HG02840 (cell line): ENCODE measurements at regions not wholly inside any gene's neighbourhood (a gene's known extent, or its start where the extent isn't known, plus 50 kb on each side); places are given as distances from the start of the nearest gene placed in this dataset.
"Not testable (repeated sequence)": the region's sequence is repeated elsewhere in the genome, so short reads cannot be mapped to it uniquely, and the experiment has no call there.

Source experiments
- ATAC-seq: cut with Tn5 transposase; IDR thresholded peaks from one replicate; pipeline ENCODE4 v1.9.1; 2021; ENCODE audit warnings: mild to moderate bottlenecking, moderate library complexity, moderate number of reproducible peaks; ENCODE audit not compliant: unreplicated experiment, low FRiP score

DNA sequence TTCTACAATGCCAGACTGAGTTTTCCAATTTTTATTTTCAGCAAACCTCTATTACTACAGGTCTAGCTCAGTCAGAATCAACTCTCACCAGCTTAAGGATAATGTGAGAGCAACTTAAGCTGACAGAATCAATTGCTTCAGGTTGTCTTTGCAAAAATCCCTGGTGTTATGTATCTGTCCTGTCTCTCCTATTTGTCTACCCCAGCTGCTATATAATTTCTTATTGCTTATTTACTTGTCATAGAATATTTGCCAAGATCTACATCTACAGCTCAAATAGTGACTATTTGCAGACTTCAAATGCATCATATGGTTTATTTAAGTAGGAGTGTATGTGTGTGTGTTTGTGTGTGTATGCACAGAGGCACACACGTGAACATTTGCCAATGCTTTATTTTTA, 54.1 kb downstream of the FOXG1 start:
- no peak for ATAC-seq

DNA sequence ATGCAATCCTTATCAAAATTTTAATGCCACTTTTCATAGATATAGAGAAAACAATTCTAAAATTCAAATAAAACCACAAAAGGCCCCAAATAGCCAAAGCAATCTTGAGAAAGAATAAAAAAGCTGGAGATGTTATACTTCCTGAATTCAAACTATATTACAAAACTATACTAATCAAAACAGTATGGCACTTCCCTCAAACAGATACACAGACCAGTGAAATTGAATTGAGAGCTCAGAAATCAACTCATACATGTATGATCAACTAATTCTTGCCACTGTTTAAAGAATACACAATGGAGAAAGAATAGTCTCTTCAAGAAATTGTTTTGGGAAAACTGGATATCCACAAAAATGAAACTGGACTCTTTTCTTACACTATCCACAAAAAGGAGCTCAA, 55.4 kb downstream of the FOXG1 start:
- ATAC-seq: no peak

DNA sequence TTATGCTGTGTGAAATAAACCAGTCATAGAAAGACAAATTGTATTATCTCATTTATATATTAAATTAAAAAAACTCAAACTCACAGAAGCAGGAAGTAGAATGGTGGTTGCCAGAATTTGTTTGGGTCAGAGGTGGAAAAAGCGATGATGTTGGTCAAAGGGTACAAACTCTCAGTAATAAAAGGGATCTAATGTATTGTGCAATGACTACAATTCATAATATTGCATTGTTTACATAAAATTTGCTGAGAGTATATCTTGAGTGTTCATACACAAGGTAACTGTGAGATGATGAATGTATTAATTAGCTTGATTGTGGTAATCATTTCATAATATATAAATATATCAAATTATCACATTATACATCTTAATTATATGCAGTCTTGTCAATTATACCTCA, 56.7 kb downstream of the FOXG1 start:
- no peak for ATAC-seq

- no peak for ATAC-seq
Measured at GRCh38 chr14:28830115-28830534, 63.5 kb downstream of the FOXG1 start.

DNA sequence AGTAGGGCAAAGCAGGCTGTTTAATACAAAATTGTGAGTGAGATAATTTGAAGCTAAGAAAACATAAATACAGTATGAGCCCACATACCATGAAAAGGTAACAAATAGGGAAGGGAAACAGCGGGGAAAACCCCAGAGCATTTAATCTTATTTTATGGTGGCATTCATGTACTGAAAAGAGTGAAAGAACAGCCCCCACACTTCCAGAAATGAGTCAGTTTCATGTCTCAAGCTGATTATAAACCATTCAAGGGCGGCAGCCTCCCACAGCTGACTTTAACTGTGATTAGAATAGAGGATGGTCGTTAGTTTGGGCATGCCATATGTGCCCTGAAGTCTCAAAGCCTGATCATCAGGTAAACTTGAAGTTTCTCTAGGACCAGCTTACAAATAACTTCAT, 64.5 kb downstream of the FOXG1 start:
- peak; percentile 99 for ATAC-seq

GRCh38 chr14:28842569-28842968, 76.0 kb downstream of the FOXG1 start:
- ATAC-seq: not testable (repeated sequence)

GRCh38 chr14:28867571-28867970, 101.0 kb downstream of the FOXG1 start:
- ATAC-seq: no peak

- no peak for ATAC-seq
Measured at GRCh38 chr14:28870033-28870564, 103.5 kb downstream of the FOXG1 start.

DNA sequence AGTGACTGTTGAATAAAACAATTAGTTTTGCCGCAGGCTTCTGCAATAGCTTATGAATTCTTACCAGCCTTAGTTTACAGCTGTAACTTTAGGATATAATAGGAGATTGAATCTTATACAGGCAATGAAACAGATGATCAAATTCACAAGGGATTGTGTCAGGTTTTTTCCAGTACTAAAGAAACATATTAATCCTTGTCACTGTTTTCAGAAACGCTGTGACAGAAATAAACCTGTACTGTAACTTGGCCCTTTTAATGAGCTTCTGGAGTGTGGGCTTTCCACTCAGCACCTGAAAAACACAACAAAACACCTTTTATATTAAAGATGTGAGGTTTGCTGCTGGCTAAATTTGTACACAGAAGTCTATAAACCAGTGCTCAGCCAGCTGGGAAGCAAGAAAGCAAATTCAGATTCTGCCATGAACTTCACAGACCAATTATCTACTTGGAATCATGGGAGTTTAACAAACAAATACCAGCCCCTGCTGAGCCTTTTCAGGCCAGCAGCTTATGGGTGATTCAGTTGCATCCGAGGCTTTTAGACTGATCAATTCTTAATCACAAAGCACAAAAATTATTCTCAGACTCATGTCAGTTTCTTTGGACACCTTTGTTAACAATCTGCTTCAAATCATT, 109.5 kb downstream of the FOXG1 start:
- no peak for ATAC-seq

GRCh38 chr14:28876572-28876945, 110.0 kb downstream of the FOXG1 start:
- ATAC-seq: no peak

DNA sequence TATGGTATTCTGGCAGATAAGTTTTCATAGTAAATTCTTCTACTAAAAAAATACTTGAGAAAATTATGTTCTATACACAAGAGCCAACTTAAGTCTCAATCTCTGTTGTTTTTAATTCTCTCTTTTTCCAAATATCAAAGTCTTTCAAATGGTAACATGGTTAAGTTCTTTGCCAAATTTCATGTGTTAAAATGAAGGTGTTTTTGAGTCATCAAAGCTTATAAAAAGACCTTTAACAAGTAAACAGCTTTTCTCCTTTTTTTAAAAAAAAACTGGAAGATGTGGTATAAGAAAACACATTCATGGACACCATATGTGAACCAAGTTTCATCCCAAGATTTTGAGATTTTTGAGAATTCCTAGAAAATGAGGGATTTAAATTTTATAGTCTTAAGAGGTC, 111.3 kb downstream of the FOXG1 start:
- no peak for ATAC-seq

- no peak for ATAC-seq
Measured at GRCh38 chr14:28879573-28879996, 113.0 kb downstream of the FOXG1 start.

- no peak for ATAC-seq
Measured at GRCh38 chr14:28886940-28887339, 120.4 kb downstream of the FOXG1 start.

DNA sequence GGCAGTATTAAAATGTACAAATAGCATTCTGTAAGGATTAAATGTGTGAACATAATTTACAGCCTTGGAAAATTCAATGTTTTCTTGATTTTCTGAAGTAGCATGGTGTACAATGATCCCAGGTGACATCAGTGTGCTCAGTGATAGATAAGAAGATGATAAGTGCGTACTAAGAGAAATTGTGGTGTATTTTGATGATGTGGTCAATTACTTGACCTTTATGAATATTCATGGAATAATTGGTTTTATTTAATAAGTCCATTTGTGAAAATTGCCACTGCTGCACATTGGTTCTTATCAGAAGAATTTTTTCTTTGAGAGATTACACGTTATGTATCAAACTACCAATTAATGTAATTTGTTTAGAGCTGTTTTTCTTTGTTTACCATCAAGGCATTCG, 128.8 kb downstream of the FOXG1 start:
- no peak for ATAC-seq

GRCh38 chr14:28896337-28896736, 129.8 kb downstream of the FOXG1 start:
- ATAC-seq: no peak

DNA sequence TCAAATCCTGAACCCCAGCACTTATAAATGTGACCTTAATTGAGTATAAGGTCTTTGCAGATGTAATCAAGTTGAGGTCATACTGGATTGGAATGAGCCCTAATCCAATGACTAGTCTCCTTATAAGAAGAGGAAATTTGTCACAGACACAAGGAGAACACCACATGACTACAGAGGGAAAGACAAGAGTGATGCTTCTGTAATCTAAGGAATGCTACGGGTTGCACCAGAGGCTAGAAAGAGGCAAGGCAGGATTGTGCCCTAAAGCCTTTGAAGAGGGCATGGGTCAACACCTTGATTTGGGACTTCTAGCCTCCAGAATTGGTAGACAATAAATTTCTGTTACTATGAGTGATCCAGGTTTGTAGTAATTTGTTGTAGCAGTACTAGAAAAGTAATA, 135.0 kb downstream of the FOXG1 start:
- no peak for ATAC-seq

DNA sequence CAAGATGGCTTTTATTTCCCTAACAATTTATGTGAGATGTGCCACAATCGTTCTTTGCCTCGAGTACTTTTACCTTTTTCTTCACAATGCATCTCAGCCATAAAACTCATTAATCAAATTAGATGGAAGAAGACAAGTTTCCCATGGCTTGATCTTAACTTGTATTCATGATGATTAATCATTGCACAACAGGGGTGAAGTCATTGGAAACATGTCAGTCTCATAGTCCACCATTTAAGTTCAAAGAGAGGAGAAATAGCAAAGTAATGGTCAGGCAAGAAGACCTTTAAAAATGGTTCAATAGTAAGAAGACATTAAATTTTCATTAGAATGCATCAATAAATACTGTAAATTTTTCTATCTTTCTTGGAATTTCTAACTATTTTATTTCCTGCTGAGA, 136.3 kb downstream of the FOXG1 start:
- ATAC-seq: no peak

- ATAC-seq: no peak
Measured at GRCh38 chr14:28911521-28911920, 144.9 kb downstream of the FOXG1 start.

DNA sequence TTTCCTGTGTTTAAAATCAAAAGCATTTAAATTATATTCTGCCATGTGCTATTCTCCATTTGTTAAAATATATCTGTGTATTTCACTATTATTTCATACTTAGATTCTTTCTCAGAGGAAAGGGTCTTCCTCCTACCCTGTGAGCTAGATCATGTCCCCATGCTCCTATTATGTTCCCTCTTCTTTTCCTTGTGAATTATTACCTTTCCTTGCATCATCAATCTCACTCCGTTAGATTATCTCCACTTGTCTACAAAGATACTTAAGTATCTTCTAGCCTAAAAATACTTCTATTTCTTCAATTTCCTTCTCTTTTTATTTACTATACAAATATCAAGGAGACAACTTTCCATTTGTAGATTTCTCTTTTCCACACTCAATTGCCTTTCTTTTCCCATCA, 146.5 kb downstream of the FOXG1 start:
- ATAC-seq: no peak

DNA sequence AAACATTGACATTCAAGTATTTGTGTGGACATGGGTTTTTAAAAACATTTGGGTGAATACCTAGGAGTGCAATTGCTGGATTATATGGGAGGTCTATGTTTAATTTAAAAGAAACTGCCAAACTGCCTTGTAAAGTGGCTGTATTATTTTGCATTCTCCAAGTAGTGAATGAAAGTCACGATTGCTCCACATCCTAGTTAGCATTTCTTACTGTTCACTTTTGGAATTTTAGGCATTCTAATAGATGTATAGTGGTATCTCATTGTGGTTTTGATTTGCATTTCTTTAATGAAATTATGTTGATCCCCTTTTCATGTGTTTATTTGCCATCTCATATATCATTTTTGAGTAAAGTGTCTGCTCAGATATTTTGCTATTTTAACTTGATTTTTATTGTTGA, 159.5 kb downstream of the FOXG1 start:
- no peak for ATAC-seq

DNA sequence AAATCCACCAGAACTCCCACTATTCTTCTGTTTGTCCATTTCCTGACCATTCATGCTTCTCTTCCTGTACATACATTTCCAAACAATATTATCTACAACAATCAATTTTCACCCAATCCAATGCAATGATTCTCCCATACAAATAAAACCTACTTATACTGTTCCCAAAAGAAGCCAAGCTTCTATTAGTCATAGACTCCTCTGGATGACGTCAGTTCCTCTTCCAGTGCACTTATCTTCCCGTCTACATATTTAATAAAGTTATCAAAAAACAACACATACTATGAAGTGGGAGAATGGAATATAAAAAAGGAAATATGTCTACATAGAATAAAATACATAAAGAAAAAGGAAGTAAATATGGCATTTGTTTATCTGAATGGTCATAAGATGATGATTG, 165.4 kb downstream of the FOXG1 start:
- ATAC-seq: no peak

GRCh38 chr14:28936601-28937000, 170.0 kb downstream of the FOXG1 start:
- no peak for ATAC-seq

DNA sequence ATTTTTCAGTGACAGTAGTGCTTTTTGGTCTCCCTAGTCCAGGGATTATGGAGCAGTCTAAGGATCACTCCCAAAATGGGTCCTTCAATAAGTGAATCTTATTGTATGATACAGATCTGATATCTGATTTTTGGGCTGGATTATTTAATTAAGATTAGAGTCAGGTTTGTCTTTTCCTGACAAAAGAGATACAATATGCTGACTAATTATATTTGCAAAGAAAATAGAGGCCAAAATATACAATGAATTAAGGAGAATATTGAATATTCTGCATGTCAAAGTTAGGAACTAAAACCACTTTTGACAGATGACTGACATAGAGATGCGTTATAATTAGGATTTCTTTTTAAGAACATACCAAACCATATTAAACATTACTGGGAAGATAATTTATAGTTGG, 175.2 kb downstream of the FOXG1 start:
- no peak for ATAC-seq
